ENCODE measurements at regions not wholly inside any gene's neighbourhood (a gene's known extent, or its start where the extent isn't known, plus 50 kb on each side); places are given as distances from the start of the nearest gene placed in this dataset.

DNA sequence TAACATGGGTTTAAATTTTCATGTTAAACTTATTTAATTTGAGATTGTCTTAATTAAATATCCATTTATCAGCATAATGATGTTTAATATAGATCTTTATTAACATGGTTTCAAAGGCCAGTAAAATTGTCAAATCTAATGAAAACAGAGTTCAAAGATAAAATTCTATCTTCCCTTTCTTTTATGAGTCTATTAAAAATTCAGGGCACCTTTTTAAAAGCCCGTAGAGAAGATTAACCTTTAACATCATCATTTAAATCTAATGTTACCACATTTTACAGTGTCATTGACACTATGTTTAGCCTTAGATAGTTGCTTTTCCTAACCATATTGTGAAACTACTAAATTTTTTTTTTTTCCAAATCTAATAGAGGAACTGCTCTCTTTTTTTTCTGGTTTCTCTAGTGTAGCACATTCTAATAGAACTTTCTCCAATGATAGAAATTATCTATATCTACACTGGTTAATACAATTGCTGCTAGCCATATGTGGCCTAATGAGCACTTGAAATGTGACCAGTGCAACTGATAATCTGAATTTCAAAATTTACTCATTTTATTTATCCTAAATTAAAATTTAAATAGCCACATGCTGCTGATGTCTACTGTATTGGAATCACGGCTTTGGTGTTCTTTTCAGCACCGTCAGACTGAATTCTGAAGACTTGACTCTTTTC is 410.9 kb downstream of the UTRN start:
- DNase-seq = no peak
- TF ChIP-seq GATA1 (IDR thresholded peaks at IDR 0.05; ENCODE audit: low read depth, low read length) (no peak), POLR2A (IDR thresholded peaks at IDR 0.05; ENCODE audit: low read length) (no peak)

- DNase-seq = no peak
Measured at GRCh38 chr6:144696610-144697368, 411.7 kb downstream of the UTRN start.

DNA sequence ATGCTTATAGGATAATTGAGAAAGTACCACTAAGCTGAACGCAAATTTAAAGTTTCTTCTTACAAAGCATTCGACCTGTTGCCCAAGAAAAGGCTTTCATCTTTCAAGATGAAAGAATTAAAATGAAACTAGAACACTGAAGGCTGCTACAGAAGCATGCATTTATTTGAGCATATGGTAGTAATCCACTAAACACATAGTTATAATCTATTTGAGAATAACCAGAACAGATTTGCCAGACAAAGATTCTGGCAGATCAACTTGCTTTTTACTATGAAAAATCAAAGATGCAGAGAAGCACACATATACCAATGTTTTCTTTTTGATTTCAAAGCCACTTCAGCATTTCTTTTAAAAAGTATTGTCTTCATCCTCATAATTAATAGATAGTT is 412.2 kb downstream of the UTRN start:
- no peak for TF ChIP-seq POLR2A (IDR thresholded peaks at IDR 0.05; ENCODE audit: low read length)
- no peak for TF ChIP-seq GATA1 (IDR thresholded peaks at IDR 0.05; ENCODE audit: low read depth, low read length)
- DNase-seq = no peak

More at GRCh38 chr6:144696610-144697368, 411.7 kb downstream of the UTRN start:
- TF ChIP-seq GATA1 (IDR thresholded peaks at IDR 0.05; ENCODE audit: low read depth, low read length) = no peak
- no peak for TF ChIP-seq POLR2A (IDR thresholded peaks at IDR 0.05; ENCODE audit: low read length)

DNA sequence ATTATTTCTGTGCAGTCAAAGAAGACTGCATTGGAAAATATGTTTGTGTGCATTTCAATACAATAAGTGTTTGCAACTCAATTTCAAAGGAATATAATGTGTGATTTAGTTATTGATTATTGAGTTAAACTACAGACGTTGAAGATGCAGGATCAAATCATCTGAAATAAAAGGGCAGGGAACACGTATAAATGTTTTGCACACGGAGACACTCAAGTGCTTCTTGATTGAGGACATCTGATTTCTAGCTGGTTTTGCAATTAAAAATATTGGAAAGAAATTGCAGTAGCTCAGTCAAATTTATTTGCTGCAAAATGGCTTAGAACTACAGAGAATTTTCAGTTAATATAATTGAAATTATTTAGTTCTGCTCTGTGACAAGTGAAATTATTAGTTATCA is 412.7 kb downstream of the UTRN start:
- no peak for TF ChIP-seq POLR2A (IDR thresholded peaks at IDR 0.05; ENCODE audit: low read length)
- TF ChIP-seq GATA1 (IDR thresholded peaks at IDR 0.05; ENCODE audit: low read depth, low read length) = no peak
- DNase-seq = no peak

DNA sequence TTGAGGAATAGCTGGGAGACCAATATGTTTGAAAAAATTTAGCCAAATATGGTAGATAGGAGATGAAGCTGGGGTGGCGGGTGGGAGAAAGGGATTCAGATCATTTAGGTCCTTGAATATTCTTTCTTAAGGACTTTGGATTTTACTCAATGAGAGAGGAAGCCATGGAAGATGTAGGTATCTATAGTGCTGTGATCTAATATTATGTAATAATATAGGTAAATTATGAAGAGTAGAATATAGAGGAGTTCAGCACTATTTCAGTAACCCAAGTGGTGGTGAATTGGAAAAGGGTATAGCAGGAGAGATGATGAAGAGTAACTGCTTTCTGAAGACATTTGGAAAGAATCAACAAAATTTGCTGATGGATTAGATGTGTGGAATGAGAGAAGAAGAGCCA is 417.6 kb downstream of the UTRN start:
- TF ChIP-seq POLR2A (IDR thresholded peaks at IDR 0.05; ENCODE audit: low read length) = no peak
- DNase-seq = no peak

GRCh38 chr6:144710207-144710606 is 425.1 kb downstream of the UTRN start:
- no peak for TF ChIP-seq POLR2A (IDR thresholded peaks at IDR 0.05; ENCODE audit: low read length)
- TF ChIP-seq GATA1 (IDR thresholded peaks at IDR 0.05; ENCODE audit: low read depth, low read length) = no peak
- no peak for DNase-seq

- DNase-seq = no peak
- no peak for TF ChIP-seq GATA1 (IDR thresholded peaks at IDR 0.05; ENCODE audit: low read depth, low read length)
Measured at GRCh38 chr6:144711661-144712060, 426.5 kb downstream of the UTRN start.

DNA sequence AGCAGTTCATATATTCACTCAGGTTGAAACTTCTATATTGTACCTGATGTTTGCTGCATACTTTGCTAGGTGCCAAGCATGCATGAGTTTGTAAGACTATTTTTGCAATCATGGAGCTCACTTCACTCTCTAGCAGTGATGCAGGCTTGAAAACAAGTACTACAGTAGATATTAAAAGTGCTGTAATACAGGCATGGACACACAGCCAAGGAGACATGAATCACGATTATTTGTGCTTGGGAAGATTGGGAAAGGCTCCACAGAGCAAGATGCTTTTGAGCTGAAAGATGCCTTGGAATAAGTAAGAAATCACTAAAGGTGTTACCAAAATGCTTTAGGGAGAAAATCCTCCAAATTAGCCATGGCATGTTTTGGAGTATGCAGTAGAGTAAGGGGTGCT is 427.4 kb downstream of the UTRN start:
- no peak for TF ChIP-seq POLR2A (IDR thresholded peaks at IDR 0.05; ENCODE audit: low read length)
- TF ChIP-seq GATA1 (IDR thresholded peaks at IDR 0.05; ENCODE audit: low read depth, low read length) = no peak
- no peak for DNase-seq

GRCh38 chr6:144714021-144714712 is 429.0 kb downstream of the UTRN start:
- no peak for TF ChIP-seq POLR2A (IDR thresholded peaks at IDR 0.05; ENCODE audit: low read length)
- no peak for TF ChIP-seq GATA1 (IDR thresholded peaks at IDR 0.05; ENCODE audit: low read depth, low read length)
- DNase-seq = no peak

DNA sequence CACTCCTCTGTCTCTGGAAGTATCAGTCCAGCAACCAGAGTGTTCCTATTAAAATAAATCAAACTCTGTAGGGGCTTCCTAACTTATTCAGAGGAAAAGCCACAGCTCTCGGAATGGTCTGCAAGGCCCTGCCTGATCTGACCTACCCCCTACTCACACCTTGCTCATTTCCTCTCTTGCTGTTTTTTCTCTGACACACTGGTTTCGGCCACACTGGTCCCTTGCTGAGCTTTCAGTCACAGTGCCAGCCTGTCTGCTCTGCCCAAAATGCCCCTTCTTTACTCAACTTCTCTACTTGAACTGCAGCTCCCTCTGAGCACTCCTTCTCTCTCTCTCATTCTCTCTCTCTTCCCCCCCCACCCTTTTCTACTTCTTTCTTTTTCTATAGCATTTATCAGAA is 430.2 kb downstream of the UTRN start:
- DNase-seq = no peak

GRCh38 chr6:144718431-144718830 is 433.3 kb downstream of the UTRN start:
- no peak for DNase-seq
- TF ChIP-seq GATA1 (IDR thresholded peaks at IDR 0.05; ENCODE audit: low read depth, low read length) (no peak), POLR2A (IDR thresholded peaks at IDR 0.05; ENCODE audit: low read length) (no peak)

More for the DNA sequence above, 430.2 kb downstream of the UTRN start:
- TF ChIP-seq POLR2A (IDR thresholded peaks at IDR 0.05; ENCODE audit: low read length) (no peak), GATA1 (IDR thresholded peaks at IDR 0.05; ENCODE audit: low read depth, low read length) (no peak)

DNA sequence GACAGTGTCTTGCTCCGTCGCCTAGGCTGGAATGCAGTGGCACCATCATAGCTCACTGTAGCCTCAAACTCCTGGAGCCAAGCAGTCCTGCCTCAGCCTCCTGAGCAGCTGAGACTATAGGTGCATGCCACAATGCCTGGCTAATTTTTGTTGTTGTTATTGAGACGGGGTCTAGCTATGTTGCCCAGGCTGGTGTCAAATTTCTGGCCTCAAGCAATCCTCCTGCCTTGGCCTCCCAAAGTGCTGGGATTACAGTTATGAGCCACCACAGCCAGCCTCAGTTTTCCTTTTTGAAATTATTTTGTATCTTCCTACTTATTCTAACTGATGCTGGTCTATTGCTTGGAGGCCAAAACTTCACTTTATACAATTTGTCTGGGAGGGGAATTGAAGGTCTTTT is 436.1 kb downstream of the UTRN start:
- DNase-seq = no peak
- TF ChIP-seq GATA1 (IDR thresholded peaks at IDR 0.05; ENCODE audit: low read depth, low read length) (no peak), POLR2A (IDR thresholded peaks at IDR 0.05; ENCODE audit: low read length) (no peak)

GRCh38 chr6:144722154-144722737 is 437.1 kb downstream of the UTRN start:
- no peak for DNase-seq
- TF ChIP-seq GATA1 (IDR thresholded peaks at IDR 0.05; ENCODE audit: low read depth, low read length) (no peak), POLR2A (IDR thresholded peaks at IDR 0.05; ENCODE audit: low read length) (no peak)

- DNase-seq = no peak
- no peak for TF ChIP-seq GATA1 (IDR thresholded peaks at IDR 0.05; ENCODE audit: low read depth, low read length)
- no peak for TF ChIP-seq POLR2A (IDR thresholded peaks at IDR 0.05; ENCODE audit: low read length)
Measured at GRCh38 chr6:144722925-144723324, 437.8 kb downstream of the UTRN start.
